ENCODE measurements at regions not wholly inside any gene's neighbourhood (a gene's known extent, or its start where the extent isn't known, plus 50 kb on each side); places are given as distances from the start of the nearest gene placed in this dataset.
A peak's percentile ranks its signal among the peaks of the same experiment; 100 is the strongest.

- DNase-seq: no peak
These were observed 620.6 kb downstream of the GALR1 start for GRCh38 chr18:77870199-77870598.

GRCh38 chr18:77870894-77871293 lies 621.2 kb downstream of the GALR1 start:
- DNase-seq: no peak

GRCh38 chr18:77872166-77872565 lies 622.5 kb downstream of the GALR1 start:
- DNase-seq: no peak

GRCh38 chr18:77876319-77876865 lies 626.7 kb downstream of the GALR1 start:
- no peak for DNase-seq

GRCh38 chr18:77879829-77880228 lies 630.2 kb downstream of the GALR1 start:
- DNase-seq: no peak

GRCh38 chr18:77884454-77884853 lies 634.8 kb downstream of the GALR1 start:
- DNase-seq: no peak

GRCh38 chr18:77894060-77894459 lies 644.4 kb downstream of the GALR1 start:
- no peak for DNase-seq

- no peak for DNase-seq
These were observed 645.6 kb downstream of the GALR1 start for GRCh38 chr18:77895250-77895649.

GRCh38 chr18:77896586-77897252 lies 647.1 kb downstream of the GALR1 start:
- no peak for DNase-seq

- no peak for DNase-seq
These were observed 648.0 kb downstream of the GALR1 start for GRCh38 chr18:77897606-77898005.

- DNase-seq: peak; percentile 50
These were observed 650.5 kb downstream of the GALR1 start for GRCh38 chr18:77899972-77900754.

GRCh38 chr18:77905011-77905410 lies 655.4 kb downstream of the GALR1 start:
- DNase-seq: no peak

GRCh38 chr18:77905449-77906055 lies 655.9 kb downstream of the GALR1 start:
- DNase-seq: no peak

- no peak for DNase-seq
These were observed 656.6 kb downstream of the GALR1 start for GRCh38 chr18:77906103-77906892.

- no peak for DNase-seq
These were observed 660.7 kb downstream of the GALR1 start for GRCh38 chr18:77910347-77910746.

GRCh38 chr18:77911971-77912605 lies 662.4 kb downstream of the GALR1 start:
- DNase-seq: no peak

GRCh38 chr18:77918730-77919129 lies 669.1 kb downstream of the GALR1 start:
- no peak for DNase-seq

- DNase-seq: no peak
These were observed 670.3 kb downstream of the GALR1 start for GRCh38 chr18:77919923-77920322.

GRCh38 chr18:77935342-77935741 lies 685.7 kb downstream of the GALR1 start:
- DNase-seq: no peak

- DNase-seq: no peak
These were observed 690.9 kb downstream of the GALR1 start for GRCh38 chr18:77940566-77940965.

GRCh38 chr18:77944533-77944932 lies 694.9 kb downstream of the GALR1 start:
- DNase-seq: no peak

GRCh38 chr18:77948567-77948966 lies 698.9 kb downstream of the GALR1 start:
- DNase-seq: no peak
